GM18520 (cell line): ENCODE measurements at regions not wholly inside any gene's neighbourhood (a gene's known extent, or its start where the extent isn't known, plus 50 kb on each side); places are given as distances from the start of the nearest gene placed in this dataset.

Experiments used
- ATAC-seq: cut with Tn5 transposase; IDR thresholded peaks from one replicate; pipeline ENCODE4 v1.9.1; 2021; ENCODE audit not compliant: unreplicated experiment

GRCh38 chr14:76657404-76657803 lies 103.9 kb upstream of the VASH1 start:
- ATAC-seq: no peak

GRCh38 chr14:76657846-76658245 lies 103.4 kb upstream of the VASH1 start:
- ATAC-seq: no peak

GRCh38 chr14:76662580-76662979 lies 98.7 kb upstream of the VASH1 start:
- no peak for ATAC-seq

GRCh38 chr14:76664790-76665189 lies 96.5 kb upstream of the VASH1 start:
- no peak for ATAC-seq

DNA sequence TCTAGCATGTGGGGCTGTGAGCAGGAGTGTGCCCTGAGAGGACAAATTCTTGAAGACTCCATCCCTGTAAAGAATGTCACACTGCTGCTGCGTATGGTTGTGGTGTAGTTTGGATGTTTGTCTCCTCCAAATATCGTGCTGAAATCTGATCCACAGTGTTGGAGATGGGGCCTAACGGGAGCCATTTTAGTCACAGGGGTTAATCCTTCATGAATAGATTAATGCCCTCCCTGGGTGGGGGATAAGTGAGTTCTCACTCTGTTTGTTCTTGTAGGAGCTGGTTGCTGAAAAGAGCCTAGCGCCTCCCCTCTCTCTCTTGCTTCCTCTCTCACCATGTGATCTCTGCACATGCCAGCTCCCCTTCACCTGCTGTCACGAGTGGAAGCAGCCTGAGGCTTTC lies 94.5 kb upstream of the VASH1 start:
- no peak for ATAC-seq

DNA sequence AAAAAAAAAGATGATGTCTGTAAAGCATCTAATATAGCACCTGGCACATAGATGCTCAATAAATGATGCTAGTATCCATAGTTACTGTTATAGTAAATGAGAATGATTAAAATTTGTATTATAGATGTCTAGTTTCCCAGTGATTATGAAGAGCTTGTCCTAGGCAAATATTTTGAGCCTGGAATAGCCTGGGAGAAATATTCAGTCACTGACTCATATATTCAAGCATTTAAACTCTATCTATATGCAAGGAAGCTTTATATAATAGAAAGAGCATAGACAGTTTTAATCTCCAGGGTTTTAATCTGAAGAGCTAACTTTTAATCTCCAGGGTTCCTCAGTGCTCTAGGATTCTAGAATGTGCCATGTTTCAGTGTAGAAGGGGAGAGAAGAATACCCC lies 91.5 kb upstream of the VASH1 start:
- ATAC-seq: no peak

- no peak for ATAC-seq
Measured at GRCh38 chr14:76672123-76672522, 89.1 kb upstream of the VASH1 start.

- ATAC-seq: no peak
Measured at GRCh38 chr14:76673261-76673660, 88.0 kb upstream of the VASH1 start.

DNA sequence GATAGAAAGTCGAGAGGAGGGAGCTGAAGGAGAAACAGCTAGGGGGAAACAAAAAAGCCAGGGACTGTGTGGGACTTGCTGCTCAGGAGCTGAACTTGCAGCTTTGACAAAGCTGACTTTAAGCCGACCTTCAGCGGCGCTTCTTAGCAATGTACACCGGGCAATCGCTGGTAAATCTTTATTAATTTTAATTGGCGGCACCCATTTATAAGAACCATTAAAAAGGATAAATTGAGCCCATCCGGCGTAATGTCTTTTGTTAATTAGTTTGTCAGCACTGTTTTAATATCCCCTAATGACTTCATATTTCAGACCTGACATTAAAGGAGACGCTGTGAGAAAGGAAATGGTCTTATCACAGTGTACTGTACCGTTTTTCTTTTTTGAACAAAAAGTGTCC lies 86.2 kb upstream of the VASH1 start:
- ATAC-seq: no peak

GRCh38 chr14:76676539-76676938 lies 84.7 kb upstream of the VASH1 start:
- ATAC-seq: no peak

GRCh38 chr14:76677534-76678145 lies 83.6 kb upstream of the VASH1 start:
- no peak for ATAC-seq

DNA sequence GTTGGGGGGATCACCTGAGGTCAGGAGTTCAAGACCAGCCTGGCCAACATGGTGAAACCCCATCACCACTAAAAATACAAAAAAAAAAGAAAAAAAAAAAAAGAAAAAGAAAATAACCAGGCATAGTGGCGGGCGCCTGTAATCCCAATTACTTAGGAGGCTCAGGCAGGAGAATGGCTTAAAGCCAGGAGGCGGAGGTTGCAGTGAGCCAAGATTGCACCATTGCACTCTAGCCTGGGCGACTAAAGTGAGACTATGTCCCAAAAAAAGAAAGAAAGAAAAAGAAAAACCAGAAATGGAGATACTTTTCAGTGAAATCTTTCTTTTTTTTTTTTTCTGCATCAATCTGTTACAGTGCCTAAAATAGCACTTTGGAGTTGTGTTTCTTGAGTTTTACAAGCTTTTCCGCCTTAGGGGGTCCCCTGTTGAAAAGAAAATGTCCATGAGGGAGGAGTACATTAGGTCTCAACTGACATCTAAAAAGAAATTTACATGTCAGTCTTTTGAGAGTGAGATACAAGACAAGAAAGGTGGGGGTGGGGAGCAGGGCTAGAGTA lies 82.9 kb upstream of the VASH1 start:
- ATAC-seq: no peak

GRCh38 chr14:76682367-76682766 lies 78.9 kb upstream of the VASH1 start:
- ATAC-seq: no peak

- ATAC-seq: no peak
Measured at GRCh38 chr14:76686646-76687045, 74.6 kb upstream of the VASH1 start.

GRCh38 chr14:76687611-76688382 lies 73.5 kb upstream of the VASH1 start:
- ATAC-seq: no peak

GRCh38 chr14:76688383-76688671 lies 72.9 kb upstream of the VASH1 start:
- no peak for ATAC-seq

GRCh38 chr14:76690502-76691105 lies 70.7 kb upstream of the VASH1 start:
- ATAC-seq: no peak

DNA sequence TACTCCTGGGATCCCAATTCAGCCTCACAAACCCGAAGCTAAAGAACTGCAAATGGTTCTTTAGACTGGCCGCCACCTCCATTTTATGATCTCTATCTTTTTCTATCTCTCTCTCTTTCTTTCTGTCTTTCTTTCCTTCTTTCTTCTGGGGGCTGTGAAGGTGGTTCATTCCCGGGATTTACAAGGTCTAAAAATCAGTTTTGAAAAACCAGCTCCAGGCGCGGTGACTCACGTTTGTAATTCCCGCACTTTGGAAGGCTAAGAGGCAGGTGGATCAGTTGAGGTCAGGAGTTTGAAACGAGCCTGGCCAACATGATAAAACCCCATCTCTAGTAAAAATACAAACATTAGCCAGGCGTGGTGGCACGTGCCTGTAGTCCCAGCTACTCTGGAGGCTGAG lies 67.2 kb upstream of the VASH1 start:
- ATAC-seq: no peak

GRCh38 chr14:76695263-76695920 lies 65.9 kb upstream of the VASH1 start:
- no peak for ATAC-seq

GRCh38 chr14:76696361-76696760 lies 64.9 kb upstream of the VASH1 start:
- no peak for ATAC-seq

DNA sequence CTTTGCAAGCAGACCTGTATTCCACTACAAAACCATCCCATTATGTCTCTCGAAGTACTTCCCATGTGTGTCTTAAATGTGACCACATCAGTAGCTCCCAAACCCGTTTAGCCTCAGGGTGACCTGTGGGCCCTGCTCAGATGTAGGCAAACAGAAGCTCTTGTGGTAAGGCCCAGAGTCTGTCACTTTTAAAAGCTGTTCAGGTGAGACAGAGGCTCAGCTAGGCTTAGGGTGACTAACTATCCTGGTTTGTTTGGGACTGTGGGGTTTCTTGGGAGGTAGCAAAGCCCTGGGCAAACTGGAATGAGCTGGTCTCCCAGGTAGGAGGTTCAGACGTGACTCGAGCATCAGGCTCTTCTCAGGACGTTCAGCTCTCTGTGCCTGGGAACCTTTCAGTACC lies 64.5 kb upstream of the VASH1 start:
- ATAC-seq: no peak
